Activated CD4-positive, alpha-beta T cell treated with anti-CD3 and anti-CD28 coated beads, Interleukin-2, amount 50 U/mL, for 48 hours (primary cell): ENCODE measurements at regions not wholly inside any gene's neighbourhood (a gene's known extent, or its start where the extent isn't known, plus 50 kb on each side); places are given as distances from the start of the nearest gene placed in this dataset.

ENCODE experiments used
- DNase-seq, 2 experiments: peaks; one replicate each; pipeline ENCODE4 v3.0.0-alpha.2; 2020

GRCh38 chr3:28835249-28835648, 445.6 kb upstream of the RBMS3 start:
- DNase-seq, result no peak

DNA sequence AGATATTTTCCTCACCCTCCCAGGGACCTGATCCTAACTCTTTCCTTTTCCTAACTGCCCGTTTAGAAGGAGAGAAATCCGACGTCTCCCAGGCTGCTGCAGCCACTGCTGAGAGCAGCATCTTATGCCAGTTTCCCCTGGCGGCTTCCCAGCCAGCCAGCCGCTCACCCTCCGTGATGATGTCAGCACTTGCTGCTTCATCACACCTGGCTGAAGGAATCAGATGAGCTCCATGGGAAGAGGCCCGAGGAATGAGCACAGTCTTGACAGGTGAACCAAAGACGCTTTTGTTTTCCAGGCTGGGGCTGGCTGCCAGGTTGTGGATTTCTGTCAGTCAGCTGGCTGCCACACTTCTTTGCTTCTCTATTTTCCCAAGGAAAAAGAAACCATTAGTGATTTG, 445.1 kb upstream of the RBMS3 start:
- no peak for DNase-seq

DNA sequence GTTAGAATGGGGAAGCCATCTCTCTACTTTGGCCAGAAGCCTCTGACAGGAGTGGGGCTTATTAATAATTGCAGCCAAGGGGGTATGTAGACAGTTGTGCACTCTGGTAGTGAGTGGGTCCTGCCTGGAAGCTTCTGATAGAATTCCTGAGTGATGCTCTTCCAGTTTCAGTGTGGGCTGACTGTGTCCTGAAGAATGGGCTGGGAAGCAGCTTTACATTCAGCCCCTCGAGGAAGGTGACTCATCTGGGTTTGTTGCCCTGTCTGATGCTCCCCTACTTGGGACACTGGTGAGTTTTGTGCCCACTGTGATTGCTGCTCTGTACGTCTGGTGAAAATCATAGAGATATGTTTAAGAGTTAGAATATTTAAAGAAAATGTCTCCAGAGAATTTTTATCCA, 444.7 kb upstream of the RBMS3 start:
- no peak for DNase-seq

DNA sequence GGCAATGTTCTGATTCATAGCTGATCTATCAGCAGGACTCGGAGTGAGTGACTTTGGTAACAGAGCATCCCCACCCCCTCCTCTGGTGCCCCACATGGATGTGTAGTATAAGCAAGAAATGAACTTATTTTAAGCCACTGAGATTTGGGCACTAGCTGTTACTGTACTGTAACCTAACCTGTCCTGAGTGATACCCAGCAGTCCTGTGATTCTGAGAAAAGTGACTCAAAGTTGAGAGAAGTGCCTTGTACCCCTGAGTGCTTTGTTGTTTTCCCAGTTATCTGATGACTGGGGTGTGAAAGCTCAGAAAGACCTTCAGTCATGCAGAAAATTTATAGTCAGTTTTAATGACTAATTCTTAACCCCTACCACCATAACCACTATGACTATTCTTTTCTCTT, 439.9 kb upstream of the RBMS3 start:
- DNase-seq, result peak; percentile 25 to 35

- peak; percentile 4 to 5 for DNase-seq
Measured at GRCh38 chr3:28841441-28841840, 439.4 kb upstream of the RBMS3 start.

DNA sequence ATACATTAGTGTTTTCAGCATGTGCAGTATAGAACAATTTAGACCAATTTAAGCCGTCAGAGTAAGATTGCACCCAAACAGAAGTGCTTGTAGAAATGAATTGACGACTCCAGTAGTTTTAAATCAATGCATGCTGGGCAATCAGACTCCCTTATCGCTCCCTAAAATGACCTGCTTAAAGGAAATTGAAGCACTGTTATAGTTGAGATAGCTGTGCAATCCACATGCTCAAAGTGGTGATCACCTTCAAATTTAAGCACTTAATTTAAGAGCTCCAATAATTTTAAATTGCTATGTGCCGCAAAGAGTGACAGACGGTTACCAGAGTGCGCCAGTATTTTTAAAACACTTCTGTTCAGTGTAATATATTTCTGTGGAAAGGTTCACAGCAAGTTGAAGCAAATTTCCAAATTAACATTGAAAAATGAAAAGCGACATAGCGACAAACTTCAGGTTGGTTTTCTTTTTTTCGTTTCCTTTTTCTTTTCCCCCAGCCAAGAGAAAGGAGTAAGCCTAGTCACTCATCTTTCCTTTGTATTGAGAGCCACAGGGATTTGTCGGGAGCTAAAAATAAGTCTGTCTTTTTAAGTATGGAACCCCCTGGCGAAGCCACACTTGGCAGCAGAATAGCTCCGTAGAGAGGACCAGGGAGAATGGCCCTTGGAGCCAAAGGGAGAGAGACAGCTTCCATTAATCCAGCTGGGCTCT, 436.4 kb upstream of the RBMS3 start:
- DNase-seq, result no peak

DNA sequence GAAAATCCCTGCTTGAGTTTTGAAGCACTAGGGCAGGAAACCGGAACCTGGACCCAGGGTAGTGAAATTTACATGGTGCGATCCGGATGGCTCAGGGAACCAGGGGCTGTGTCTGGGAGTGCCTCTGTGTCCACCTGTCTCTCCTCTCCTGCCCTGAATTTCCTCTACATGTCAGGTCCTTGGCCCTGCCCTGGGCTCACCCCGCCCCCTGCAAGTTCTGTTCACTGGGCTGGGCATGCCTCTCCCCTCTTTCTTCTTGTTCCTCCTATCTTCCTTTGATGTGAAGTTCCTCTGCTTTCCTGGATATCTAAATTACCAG, 435.9 kb upstream of the RBMS3 start:
- no peak for DNase-seq

DNA sequence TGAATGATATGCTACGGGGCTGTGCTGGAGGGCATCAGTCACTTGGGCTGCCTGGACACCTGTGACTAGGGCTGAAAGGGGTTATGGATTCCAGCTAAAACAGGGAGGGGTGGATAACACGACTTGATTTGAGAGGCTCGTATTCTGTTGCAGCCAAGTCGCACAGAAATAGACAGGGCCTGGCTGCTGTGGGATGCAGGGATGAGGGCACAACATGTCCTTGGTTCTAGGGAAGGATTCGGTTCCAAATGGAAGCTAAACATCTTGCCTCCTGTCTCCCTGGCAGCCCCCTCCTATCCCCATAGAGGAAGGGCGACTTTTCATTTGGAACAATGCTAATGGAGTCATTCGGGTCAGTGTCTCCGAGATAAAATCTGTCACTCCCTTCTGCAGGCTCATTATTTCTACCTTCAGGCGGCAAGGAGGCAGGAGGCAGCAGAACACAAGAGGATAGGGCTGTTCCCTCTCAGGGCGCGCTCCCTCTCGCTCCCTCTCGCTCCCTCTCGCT, 433.8 kb upstream of the RBMS3 start:
- no peak for DNase-seq

GRCh38 chr3:28847736-28848135, 433.1 kb upstream of the RBMS3 start:
- DNase-seq, result no peak

- DNase-seq, result no peak
Measured at GRCh38 chr3:28850186-28850585, 430.7 kb upstream of the RBMS3 start.

DNA sequence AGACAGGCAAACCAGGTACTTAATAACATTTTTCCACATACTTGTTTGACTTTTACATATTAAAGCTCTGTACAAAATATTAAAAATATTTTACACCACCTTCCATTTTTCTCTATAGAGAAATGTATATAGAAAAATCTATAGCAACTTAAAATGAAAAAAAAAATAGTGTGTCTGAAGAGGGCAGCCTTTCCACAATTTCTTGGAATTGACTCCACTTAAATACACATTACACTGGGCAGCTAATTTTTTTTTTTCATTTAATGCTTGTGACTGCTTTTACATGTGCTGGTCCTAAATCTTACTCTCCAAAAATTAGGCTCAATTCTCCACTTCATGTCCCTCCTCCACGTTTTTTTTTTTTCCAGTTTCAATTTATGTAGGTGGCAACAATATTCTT, 427.0 kb upstream of the RBMS3 start:
- DNase-seq, result no peak

DNA sequence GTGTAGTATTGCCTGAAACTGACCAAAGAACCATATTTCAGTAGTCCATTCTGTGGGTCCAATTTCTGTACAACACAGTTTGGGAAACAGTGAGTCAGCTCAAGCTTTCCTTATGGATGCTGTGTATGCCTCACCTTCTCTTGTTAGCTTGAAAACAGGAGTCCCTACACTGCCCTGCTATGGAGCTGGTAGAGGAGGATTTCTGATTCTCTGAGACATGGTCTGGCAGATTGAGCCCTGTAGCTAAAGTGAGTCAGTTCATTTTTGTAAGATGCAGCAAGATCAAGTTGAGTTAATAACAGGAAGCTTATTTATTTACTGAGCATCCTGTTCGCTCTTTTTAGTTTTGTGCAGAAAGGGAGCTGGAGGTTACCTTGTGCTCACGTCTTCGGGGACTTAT, 424.1 kb upstream of the RBMS3 start:
- no peak for DNase-seq

DNA sequence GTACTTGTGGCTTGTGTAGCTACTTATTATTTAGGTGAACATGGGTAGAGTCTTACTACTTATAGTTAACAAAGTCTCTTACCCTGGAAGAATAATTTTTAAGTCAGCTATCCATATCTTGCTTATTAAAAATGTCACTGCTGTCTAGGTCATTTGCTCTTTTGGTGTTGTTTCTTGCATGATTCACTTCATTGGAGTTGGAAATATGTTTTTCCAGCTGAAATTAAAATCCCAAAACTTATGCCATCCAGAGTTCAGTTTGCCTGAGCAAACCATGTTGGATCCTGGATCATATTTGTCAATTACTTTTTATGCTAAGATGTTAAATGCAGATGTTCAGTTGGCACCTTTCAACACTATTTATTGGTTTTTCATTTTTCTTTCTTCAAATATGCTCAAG, 421.0 kb upstream of the RBMS3 start:
- DNase-seq, result no peak

- DNase-seq, result no peak
Measured at GRCh38 chr3:28860307-28860706, 420.6 kb upstream of the RBMS3 start.

DNA sequence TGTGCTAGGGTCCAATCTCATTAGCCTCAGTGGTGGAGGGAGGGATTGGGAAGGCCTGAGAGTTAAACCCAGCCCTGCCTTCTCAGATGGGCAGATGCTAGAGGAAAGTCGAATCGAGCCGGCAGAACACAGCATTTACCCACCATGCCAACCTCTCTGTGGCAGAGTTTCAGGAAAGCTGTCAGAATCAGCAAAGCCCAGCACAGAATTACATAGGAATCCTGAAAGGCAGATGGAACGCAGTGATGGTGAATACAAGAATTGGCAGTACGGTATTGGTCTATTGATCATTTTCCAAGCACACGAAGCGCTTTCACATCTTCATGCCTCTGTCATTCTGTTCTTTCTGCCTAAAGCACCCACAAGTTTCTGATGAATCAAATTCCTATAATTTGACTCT, 417.7 kb upstream of the RBMS3 start:
- DNase-seq, result no peak

- no peak for DNase-seq
Measured at GRCh38 chr3:28867836-28868235, 413.0 kb upstream of the RBMS3 start.

GRCh38 chr3:28868897-28869296, 412.0 kb upstream of the RBMS3 start:
- no peak for DNase-seq

- DNase-seq, result no peak
Measured at GRCh38 chr3:28877912-28878311, 403.0 kb upstream of the RBMS3 start.

DNA sequence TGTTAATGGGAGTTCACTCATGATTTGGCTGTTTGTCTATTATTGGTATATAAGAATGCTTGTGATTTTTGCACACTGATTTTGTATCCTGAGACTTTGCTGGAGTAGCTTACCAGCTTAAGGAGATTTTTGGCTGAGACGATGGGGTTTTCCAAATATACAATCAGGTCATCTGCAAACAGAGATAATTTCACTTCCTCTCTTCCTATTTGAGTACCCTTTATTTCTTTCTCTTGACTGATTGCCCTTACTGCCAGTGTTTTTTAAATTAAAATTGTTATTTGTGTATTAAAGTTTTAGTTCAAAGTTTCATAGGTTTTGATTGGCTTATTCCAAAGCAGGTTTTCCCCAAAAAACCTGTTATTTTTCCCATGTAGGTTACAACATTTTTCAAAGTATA, 390.5 kb upstream of the RBMS3 start:
- DNase-seq, result no peak

GRCh38 chr3:28891485-28891884, 389.4 kb upstream of the RBMS3 start:
- DNase-seq, result no peak

DNA sequence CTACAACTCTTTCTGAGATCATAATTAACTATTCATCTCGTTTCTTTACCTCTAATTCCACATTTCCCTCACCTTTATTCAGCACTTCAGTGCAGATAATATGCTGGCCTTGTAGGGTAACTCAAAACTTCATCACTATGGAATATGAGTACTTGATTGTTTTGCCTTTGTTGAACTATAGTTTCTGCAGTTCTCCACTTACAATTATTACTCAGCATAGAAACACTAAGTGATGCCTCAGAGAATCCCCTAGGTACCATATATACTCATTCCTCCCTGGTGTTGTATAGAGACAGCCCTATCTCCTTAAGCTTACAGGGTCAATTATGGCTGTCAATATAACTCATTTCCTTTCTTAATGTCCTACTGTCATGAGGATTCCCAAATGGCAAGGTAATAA, 380.6 kb upstream of the RBMS3 start:
- DNase-seq, result no peak

DNA sequence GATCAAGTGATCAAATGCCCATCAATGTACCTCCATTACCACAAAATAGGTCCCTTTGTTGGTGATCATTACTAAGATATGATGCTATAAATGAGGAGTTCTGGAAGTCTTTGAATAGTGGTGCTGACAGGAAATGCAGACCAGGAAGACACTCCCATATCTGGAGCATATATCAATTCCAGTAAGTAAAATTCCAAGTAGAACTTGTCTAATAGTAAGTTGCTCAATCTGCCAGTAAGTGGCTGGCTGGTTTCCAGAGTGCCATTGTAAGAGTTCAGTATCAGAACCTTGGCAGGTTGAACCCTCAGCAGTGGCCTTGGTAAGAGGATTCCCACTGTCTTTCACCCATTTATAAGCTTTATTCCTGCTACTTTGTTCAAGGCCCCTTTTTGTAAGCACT, 379.9 kb upstream of the RBMS3 start:
- no peak for DNase-seq

DNA sequence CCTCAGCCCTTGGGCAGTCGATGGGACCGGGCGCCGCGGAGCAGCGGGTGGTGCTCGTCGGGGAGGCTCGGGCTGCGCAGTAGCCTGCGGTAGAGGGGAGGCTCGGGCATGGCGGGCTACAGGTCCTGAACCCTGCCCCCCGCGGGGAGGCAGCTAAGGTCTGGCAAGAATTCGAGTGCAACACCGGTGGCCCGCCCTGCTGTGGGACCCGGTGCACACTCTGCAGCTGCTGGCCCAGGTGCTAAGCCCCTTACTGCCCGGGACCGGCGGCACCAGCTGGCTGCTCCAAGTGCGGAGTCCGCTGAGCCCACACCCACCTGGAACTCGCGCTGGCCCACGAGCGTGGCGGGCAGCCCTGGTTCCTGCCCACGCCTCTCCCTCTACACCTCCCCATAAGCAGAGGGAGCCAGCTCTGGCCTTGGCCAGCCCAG, 377.7 kb upstream of the RBMS3 start:
- DNase-seq, result no peak

DNA sequence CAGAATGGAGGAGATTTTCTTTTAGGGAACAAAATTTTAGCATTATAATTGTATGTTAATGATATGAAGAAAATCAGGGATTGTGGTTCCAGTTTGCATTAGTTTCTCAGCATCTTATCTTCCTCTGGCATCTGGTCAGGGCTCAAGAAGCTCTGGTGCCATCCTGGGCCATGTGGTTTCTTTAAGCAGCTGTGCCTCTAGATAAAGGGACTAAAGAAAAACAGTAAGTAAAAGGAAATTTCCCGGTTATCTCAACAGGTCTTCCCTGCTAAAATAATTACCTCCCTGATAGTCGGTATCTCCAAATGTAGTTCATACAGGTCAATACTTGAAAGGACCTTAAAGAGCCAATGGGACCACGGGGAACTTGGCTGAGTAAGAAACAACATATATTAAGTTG, 375.1 kb upstream of the RBMS3 start:
- DNase-seq, result no peak

- no peak for DNase-seq
Measured at GRCh38 chr3:28906561-28907310, 374.1 kb upstream of the RBMS3 start.
